ENCODE measurements at regions not wholly inside any gene's neighbourhood (a gene's known extent, or its start where the extent isn't known, plus 50 kb on each side); places are given as distances from the start of the nearest gene placed in this dataset.
A peak's percentile ranks its signal among the peaks of the same experiment; 100 is the strongest.

DNA sequence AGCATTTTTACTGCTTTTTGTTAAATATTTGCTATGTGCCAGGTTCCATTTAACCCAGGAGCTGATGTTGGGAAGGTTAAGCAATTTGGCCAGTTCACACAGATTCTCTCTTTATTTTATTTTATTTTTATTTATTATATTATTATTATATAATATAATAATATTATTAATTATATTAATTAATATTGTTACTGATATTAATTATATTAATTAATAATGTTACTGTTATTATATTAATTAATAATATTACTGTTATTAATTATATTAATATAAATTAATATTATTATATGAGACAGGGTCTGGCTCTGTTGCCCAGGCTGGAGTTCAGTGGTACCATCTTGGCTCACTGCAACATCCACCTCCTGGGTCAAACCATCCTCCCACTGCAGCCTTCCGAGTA, 593.0 kb upstream of the SGCD start:
- H3K36me3 ChIP-seq: no peaks in the 10 kb centered on the region
- peaks cover 0 to 11% of the 10 kb centered on the region in 2 donors for H3K4me1 ChIP-seq
- no peak overlapping the region for H3K4me3 ChIP-seq (replicated peaks in 1 of 3)
- H3K27me3 ChIP-seq: peaks cover 4% of the 10 kb centered on the region
- TF ChIP-seq POLR2A (IDR thresholded peaks at IDR 0.05): no peak
- TF ChIP-seq, protein P1, sequence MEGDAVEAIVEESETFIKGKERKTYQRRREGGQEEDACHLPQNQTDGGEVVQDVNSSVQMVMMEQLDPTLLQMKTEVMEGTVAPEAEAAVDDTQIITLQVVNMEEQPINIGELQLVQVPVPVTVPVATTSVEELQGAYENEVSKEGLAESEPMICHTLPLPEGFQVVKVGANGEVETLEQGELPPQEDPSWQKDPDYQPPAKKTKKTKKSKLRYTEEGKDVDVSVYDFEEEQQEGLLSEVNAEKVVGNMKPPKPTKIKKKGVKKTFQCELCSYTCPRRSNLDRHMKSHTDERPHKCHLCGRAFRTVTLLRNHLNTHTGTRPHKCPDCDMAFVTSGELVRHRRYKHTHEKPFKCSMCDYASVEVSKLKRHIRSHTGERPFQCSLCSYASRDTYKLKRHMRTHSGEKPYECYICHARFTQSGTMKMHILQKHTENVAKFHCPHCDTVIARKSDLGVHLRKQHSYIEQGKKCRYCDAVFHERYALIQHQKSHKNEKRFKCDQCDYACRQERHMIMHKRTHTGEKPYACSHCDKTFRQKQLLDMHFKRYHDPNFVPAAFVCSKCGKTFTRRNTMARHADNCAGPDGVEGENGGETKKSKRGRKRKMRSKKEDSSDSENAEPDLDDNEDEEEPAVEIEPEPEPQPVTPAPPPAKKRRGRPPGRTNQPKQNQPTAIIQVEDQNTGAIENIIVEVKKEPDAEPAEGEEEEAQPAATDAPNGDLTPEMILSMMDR (IDR thresholded peaks at IDR 0.05): no peak
- DNase-seq: no peak
- no peak overlapping the region for H3K27ac ChIP-seq
- WGBS, 2 donors: 88% methylated on average over 1 of the region's 1 CpG
- intact Hi-C loops (cut with DNase I): no loop called here
- H3K9me3 ChIP-seq: no peaks in the 10 kb centered on the region

DNA sequence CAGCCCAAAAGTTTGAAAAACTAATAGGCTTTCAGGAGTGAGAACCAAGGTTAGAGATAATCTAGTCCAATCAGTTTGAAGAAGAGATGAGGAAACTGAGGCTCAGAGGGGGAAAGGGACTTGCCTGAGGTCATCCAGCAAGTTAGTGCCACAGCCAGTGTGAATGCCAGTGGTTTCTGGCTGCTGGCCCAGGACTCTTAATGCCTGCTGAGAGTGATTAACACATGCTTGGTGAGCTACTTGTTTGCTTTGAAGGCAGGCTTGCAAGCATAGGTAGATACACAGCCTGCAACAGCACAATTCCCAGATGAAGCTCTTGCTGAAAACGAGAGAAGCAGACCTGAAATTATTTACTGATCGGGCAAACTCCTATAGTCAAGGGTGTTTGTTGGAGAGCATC, 591.6 kb upstream of the SGCD start:
- H3K9me3 ChIP-seq: no peaks in the 10 kb centered on the region
- H3K36me3 ChIP-seq: no peaks in the 10 kb centered on the region
- no peak overlapping the region for H3K27ac ChIP-seq
- DNase-seq: peak; percentile 60 to 61
- intact Hi-C loops (cut with DNase I): no loop called here
- no peak overlapping the region for H3K4me3 ChIP-seq (replicated peaks in 1 of 3)
- no peaks in the 10 kb centered on the region for H3K27me3 ChIP-seq
- no peak for TF ChIP-seq POLR2A (IDR thresholded peaks at IDR 0.05)
- TF ChIP-seq, protein P1 (IDR thresholded peaks at IDR 0.05): no peak
- H3K4me1 ChIP-seq: no peaks in the 10 kb centered on the region
- 17 to 18% methylated on average over 2 of the region's 2 CpGs for WGBS, 2 donors

DNA sequence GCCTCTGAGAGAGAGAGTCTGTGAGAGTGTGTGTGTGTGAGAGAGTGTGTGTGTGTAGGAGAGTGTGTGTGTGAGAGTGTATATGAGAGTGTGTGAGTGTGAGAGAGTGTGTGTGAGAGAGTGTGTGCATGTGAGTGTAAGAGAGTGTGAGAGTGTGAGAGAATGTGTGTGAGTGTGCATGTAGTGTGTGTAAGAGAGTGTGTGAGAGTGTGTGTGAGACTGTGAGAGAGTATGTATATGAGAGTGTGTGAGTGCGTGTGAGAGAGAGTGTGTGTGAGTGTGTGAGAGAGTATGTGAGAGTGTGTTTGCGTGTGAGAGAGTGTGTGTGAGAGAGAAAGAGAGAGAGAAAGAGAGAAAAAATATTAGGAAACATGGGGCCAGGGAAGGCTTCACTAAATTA, 588.3 kb upstream of the SGCD start:
- no peak for DNase-seq
- H3K4me3 ChIP-seq (replicated peaks in 1 of 3): no peak overlapping the region
- H3K27ac ChIP-seq: no peak overlapping the region
- intact Hi-C loops (cut with DNase I): no loop called here
- H3K9me3 ChIP-seq: no peaks in the 10 kb centered on the region
- H3K27me3 ChIP-seq: no peaks in the 10 kb centered on the region
- WGBS, 2 donors: 92 to 93% methylated on average over 2 of the region's 2 CpGs
- TF ChIP-seq POLR2A (IDR thresholded peaks at IDR 0.05): no peak
- TF ChIP-seq, protein P1 (IDR thresholded peaks at IDR 0.05): no peak
- no peaks in the 10 kb centered on the region for H3K4me1 ChIP-seq
- no peaks in the 10 kb centered on the region for H3K36me3 ChIP-seq

DNA sequence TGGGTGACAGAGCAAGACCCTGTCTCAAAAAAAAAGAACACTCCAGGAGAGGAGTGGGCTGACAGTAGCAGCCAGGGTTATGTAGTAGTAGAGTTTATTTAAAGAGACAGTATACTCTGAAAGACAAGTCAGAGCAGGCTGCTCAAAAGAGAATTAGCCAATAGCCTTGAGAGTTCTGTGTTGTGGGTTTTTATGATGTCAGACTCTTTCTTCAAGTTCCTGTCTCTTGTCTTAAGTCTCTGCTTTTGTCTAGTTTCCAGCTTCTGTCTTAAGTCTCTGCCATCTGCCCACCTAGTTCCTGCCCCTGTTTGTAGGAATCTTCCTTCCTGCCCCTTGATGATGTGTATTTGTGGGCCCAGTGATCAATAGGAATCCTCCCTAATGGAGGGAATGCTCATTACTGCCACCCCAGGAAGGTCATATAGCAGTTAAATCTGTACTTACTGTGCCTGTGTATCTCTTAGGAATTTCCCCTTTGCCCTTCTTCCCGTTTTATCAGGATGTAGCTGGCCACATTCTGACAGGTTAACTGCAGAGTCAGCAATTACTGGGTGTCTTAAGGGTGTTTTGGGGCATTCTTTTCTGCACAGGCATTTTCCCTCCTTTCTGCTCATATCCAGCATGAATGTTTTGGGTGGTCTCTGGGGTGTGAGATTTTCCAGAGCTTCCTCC, 580.5 kb upstream of the SGCD start:
- TF ChIP-seq, protein P1 (IDR thresholded peaks at IDR 0.05): no peak
- no peak for TF ChIP-seq POLR2A (IDR thresholded peaks at IDR 0.05)
- DNase-seq: no peak
- Histone ChIP-seq H3K27me3 (no peaks in the 10 kb centered on the region), H3K36me3 (no peaks in the 10 kb centered on the region), H3K9me3 (no peaks in the 10 kb centered on the region), H3K4me3 (replicated peaks in 1 of 3) (no peak overlapping the region), H3K4me1 (no peaks in the 10 kb centered on the region), H3K27ac (no peak overlapping the region)
- intact Hi-C loops (cut with DNase I): no loop called here
- WGBS, 2 donors: 28 to 39% methylated on average over 1 of the region's 1 CpG

DNA sequence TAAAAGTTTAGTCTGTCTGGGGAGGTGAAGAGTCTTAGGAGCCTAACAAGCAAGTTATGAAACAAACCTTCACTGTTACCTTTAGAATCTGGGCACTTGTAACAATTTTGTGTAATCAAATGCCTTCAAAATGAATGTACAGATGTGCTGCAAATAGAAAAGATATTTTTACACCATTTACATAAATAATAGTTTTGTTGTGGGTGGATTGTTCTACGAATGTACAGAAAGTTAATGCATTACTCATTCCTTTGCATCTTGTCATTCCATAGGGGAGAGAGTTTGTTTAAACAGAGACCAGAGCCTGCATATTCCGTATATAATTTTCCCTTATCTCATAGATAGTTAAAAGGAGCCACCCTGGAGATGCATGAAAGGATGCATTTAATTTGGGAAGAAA, 576.9 kb upstream of the SGCD start:
- H3K9me3 ChIP-seq: no peaks in the 10 kb centered on the region
- WGBS, 2 donors: 74 to 76% methylated on average over 2 of the region's 2 CpGs
- TF ChIP-seq, protein P1 (IDR thresholded peaks at IDR 0.05): no peak
- TF ChIP-seq POLR2A (IDR thresholded peaks at IDR 0.05): no peak
- H3K4me3 ChIP-seq (replicated peaks in 1 of 3): no peak overlapping the region
- no peaks in the 10 kb centered on the region for H3K36me3 ChIP-seq
- H3K27me3 ChIP-seq: no peaks in the 10 kb centered on the region
- DNase-seq: no peak
- intact Hi-C loops (cut with DNase I): no loop called here
- H3K4me1 ChIP-seq: no peaks in the 10 kb centered on the region
- H3K27ac ChIP-seq: no peak overlapping the region
